T-helper 1 cell treated with Interleukin-12 subunit alpha and Interleukin-12 subunit beta and Interleukin-4 antibody, amounts not matched to agents 30 ng/mL and 1 ng/mL, for 36 hours (primary cell): ENCODE measurements at regions not wholly inside any gene's neighbourhood (a gene's known extent, or its start where the extent isn't known, plus 50 kb on each side); places are given as distances from the start of the nearest gene placed in this dataset.
"Not testable (repeated sequence)": the region's sequence is repeated elsewhere in the genome, so short reads cannot be mapped to it uniquely, and the experiment has no call there.

Experiments
- intact Hi-C: fragments of 100-400 bp; cut with micrococcal nuclease; formaldehyde crosslinking; loops from one replicate; pipeline ENCODE4 v1.15.1; 2024

GRCh38 chr3:75126556-75126955 is 512.1 kb upstream of the CNTN3 start:
- intact Hi-C loops: no loop called here

- intact Hi-C loops: no loop called here
These were observed 514.6 kb upstream of the CNTN3 start for GRCh38 chr3:75129101-75129500.

GRCh38 chr3:75136100-75136897 is 521.8 kb upstream of the CNTN3 start:
- intact Hi-C loops: no loop called here

GRCh38 chr3:75138345-75138744 is 523.9 kb upstream of the CNTN3 start:
- intact Hi-C loops: no loop called here

GRCh38 chr3:75140904-75141615 is 523.1 kb upstream of the FRG2C start:
- intact Hi-C loops: no loop called here

- intact Hi-C loops: no loop called here
These were observed 519.7 kb upstream of the FRG2C start for GRCh38 chr3:75144406-75144805.

- intact Hi-C loops: loop anchor here (5.0 kb wide), 1 partner anchor 904 kb away; no protein-coding TSS in a partner anchor
These were observed 492.4 kb upstream of the FRG2C start for GRCh38 chr3:75171630-75172230.

- intact Hi-C loops: no loop called here
These were observed 487.2 kb upstream of the FRG2C start for GRCh38 chr3:75176937-75177336.

GRCh38 chr3:75180235-75180944 is 483.7 kb upstream of the FRG2C start:
- intact Hi-C loops: no loop called here

GRCh38 chr3:75180945-75181298 is 483.2 kb upstream of the FRG2C start:
- intact Hi-C loops: no loop called here

GRCh38 chr3:75188962-75189361 is 475.2 kb upstream of the FRG2C start:
- intact Hi-C loops: no loop called here

- intact Hi-C loops: loop anchor here (1.0 kb wide), 4 partner anchors 230 to 451 kb away; no protein-coding TSS in a partner anchor
These were observed 471.9 kb upstream of the FRG2C start for GRCh38 chr3:75192146-75192616.

GRCh38 chr3:75193797-75194196 is 470.3 kb upstream of the FRG2C start:
- intact Hi-C loops: no loop called here

GRCh38 chr3:75214332-75214731 is 449.8 kb upstream of the FRG2C start:
- intact Hi-C loops: not testable (repeated sequence)

- intact Hi-C loops: no loop called here
These were observed 445.6 kb upstream of the FRG2C start for GRCh38 chr3:75218577-75218976.

- intact Hi-C loops: no loop called here
These were observed 443.2 kb upstream of the FRG2C start for GRCh38 chr3:75220932-75221331.

- intact Hi-C loops: no loop called here
These were observed 439.7 kb upstream of the FRG2C start for GRCh38 chr3:75224412-75224811.

- intact Hi-C loops: no loop called here
These were observed 431.9 kb upstream of the FRG2C start for GRCh38 chr3:75232216-75232615.

- intact Hi-C loops: no loop called here
These were observed 428.5 kb upstream of the FRG2C start for GRCh38 chr3:75235631-75236030.

GRCh38 chr3:75237053-75237452 is 427.1 kb upstream of the FRG2C start:
- intact Hi-C loops: no loop called here

- intact Hi-C loops: no loop called here
These were observed 426.7 kb upstream of the FRG2C start for GRCh38 chr3:75237477-75237876.
